GM19455 (cell line): ENCODE measurements at regions not wholly inside any gene's neighbourhood (a gene's known extent, or its start where the extent isn't known, plus 50 kb on each side); places are given as distances from the start of the nearest gene placed in this dataset.

Experiments
- ATAC-seq: cut with Tn5 transposase; IDR thresholded peaks from one replicate; pipeline ENCODE4 v1.9.1; 2021; ENCODE audit not compliant: unreplicated experiment

DNA sequence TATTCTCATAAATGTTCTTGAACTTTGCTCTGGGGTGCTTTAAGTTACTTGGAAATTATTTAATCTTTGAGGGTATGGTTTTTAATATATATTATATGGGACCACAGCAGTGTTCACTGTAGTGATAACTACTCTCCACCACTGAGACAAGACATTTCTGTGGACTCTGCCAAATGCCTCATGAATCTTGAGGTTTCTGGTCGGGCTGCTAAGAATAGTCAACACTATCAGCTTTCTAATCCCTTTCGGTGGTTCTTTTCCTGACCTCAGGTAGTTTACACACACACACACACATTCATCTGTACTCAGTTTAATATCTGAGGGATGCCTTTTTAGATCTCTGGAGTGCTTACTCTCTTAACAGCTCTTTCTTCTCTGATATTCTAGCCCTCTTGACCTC, 500.7 kb downstream of the MAFB start:
- ATAC-seq = no peak

DNA sequence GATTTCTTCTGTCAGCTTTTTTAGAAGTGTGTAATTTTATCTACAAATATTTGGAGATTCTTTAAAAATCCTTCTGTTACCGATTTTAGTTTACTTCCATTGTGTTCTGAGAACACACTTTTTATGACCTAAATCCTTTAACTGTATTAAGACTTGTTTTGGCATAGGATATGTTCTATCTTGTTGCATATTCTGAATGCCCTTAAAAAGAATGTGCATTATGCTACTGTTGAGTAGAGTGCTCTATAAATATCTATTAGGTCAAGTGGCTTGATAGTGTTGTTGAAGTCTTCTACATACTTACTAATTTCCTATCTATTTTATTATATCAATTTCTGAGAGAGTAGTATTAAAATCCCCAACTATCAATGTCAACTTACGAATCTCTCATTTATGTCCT, 502.2 kb downstream of the MAFB start:
- ATAC-seq = no peak

DNA sequence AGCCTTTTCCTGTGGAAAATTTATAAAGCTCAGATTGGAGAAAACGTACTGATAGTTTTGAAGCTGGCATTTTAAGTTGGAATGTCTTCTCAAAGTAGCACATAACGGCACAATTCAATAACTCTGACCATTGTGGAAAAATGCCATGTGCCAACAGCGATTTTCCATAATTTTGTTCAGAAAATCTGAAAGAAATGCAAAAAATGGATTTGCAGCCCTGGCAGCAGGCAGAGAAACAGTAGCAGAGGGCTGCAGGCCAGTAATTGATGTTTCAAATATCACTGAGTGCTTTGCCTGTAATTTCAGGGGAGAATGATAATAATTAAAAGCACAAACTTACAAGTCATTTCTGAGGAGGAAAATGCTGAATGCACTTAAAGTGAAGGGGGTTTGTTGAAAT, 507.4 kb downstream of the MAFB start:
- ATAC-seq = no peak

DNA sequence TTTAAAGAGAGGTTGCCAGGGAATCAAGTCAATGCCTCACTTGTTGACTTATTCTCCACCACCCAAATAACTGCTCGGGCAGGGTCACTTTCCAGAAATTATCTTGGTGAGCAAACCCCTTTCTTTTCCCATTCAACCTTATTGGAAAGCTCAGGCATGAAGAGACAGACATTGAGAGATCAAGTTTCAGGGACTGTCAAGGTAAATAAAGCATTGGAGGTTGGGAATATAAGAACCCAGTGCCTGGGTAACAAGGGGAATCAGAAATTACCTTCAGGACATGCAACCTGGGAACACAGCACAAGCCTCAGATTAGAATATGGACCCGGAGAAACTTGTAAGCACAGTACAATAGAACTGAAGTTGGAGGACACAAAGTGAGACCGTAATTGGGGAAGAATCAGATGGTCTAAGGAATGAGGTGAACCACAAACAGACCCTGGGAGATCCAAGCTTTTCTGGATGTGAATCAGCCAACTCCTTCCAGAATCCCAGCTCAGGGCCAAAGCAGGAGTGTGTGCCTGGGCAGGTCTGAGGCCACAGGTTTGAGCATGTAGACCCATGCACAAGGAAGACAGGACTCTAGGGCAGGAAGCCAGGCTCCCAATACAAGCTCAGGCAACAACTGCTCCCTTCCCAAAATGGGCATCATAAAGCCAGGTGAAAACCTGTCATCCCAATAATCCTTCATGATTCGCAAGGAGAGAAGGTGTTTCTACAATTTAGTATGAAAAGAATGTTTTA, 512.8 kb downstream of the MAFB start:
- no peak for ATAC-seq

DNA sequence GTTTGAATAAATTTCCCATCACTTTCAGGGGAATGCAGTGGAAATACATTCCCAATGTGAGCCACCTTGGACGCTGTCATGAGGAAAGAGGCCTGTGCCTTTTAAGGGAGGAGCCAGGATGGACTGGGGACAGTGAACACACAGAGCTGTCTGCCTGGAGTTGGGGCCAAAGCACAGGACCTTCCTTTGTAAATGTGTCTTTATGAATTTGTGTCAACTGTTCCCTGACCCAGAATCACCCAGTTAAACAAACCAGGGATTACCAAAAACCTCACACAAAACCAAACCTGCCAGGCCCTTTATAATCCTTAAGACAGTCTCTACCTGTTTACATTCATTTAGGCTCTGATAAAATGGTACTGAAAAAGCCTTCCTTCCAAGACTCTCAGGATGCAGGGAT, 513.7 kb downstream of the MAFB start:
- no peak for ATAC-seq

DNA sequence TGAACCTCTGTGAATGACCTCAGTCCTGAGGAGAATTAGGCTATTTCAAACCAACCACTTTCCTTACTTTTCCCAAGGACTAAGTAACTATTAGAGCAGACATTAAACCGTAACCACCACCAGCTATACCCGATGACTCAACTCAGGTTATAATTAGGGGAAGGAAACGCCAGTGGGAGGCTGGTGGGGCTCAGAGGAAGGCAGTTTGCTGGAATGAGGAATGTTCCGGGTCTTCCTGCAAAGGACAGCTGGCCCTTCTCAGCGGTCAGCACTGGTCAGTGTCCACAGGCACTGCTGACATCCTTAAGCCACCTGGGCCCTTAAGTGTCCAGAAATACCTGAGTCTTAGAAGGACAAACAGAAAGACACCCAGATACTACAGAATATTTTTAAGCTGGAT, 515.2 kb downstream of the MAFB start:
- no peak for ATAC-seq

DNA sequence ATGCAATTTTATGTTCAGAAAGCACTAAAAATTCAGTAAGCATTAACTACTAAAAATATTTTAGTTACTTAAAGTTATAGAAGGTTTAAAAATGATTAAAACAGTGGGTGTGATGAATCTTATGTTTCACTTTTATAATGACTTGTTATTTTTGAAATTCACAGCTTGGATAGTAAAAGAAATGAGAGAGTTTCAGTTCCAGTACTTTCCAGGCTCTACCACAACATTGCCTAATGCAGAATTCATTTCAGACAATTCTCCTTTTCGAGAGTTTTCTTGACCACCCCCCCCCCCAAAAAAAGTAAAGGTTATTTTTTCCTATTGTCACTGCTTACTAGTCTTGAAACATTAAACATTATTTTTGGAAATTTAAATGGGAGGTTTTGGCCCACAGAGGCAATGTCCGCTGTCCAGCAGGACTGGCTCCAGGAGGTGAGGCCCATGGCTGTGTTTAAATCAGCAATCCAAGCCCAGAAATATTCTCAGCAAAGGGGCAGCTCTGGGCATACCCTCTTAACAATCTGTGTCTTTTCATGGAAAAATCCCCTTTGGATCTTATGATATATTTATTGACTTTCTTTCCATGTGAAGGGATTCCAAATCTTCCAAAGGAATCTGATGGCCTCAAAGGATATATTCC, 519.9 kb downstream of the MAFB start:
- ATAC-seq = no peak

DNA sequence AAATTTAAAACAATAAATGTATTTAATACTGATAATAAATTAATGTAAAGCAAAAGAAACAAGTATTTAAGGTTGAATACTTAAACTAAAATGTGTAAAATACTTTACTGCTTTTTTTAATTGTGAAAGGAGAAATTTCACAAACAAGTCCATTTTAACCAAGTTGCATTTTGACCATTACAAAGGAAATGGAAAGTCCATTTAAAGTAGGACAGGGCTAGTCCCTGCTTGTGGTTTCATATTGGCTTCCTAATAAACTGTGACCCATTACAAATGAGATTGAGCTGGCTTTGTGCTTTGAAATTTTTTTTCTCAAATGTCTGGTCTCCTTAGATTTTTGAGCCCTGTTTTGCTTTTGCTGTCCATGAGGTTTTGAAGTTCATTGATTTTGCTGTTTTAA, 527.6 kb downstream of the MAFB start:
- no peak for ATAC-seq

DNA sequence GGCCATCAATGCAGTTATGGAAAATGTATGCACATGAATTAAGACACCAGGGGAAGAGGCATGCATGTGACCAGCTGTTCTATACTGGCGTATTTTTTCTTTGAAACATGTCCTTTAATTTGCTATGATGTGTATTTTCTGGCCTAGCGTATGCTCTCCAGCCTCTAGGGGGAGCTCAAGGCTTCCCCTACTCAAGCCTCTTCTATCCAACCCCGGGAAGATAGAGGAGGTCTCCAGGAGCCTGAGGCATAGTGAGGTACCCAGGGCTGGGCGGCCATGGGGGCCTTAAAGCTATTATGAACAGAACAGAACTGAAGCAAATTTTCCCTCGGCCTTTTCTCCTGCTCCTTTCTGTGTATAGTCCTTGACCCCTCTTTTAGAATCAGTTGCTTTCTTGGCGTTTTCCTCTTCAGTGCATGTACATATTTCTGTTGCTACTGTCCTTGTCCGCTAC, 528.9 kb downstream of the MAFB start:
- ATAC-seq = no peak

DNA sequence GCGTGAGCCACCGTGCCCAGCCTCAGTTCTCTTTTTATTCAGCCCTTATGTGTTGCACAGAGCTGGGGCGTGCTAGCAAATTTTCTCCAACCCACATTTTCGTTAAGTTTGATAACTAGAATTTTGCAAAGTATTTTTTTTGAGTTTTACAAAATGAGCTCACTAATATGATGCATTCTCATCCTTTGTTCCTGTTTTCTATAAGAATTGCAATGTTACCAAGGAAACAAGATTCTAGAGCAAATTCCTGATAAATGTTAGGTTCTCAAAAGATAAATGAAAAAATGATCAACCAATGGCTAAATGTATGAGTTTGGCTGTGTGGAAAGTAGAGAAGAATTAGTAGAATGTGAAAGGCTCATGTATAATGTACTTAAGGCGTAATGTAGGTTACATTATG, 529.8 kb downstream of the MAFB start:
- no peak for ATAC-seq

DNA sequence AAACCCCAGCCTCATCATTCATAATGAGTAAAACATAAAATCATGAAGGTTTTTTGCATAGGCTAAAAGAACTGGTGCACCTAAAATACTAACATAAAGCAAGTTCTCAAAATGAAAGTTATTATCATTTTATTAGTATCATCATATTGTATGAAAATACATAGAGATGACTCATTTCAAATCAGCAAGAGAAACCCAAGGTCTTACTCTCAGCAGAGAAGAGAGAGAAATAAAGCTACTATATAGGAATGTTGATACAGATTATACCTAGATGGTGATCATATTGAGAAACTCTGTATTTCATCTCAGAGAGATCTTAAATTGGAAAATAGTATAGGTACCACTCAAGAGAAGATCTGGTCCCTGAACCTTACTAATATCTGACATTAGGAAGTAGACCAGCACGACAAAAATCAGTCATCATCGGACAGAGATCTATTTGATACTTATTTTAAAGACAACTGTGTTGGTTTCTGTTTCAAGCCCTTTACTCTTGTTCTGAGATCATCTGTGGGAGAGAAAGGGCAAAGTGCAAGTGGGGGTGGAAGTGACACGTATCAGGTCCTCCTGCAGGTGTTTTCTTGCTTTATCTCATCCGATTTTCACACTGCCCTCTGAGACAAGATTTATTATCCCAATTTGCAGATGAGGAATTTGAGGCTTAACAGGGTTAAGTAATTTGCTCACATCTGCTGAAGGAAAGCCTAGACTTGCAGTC, 532.3 kb downstream of the MAFB start:
- peak; percentile 86 for ATAC-seq

DNA sequence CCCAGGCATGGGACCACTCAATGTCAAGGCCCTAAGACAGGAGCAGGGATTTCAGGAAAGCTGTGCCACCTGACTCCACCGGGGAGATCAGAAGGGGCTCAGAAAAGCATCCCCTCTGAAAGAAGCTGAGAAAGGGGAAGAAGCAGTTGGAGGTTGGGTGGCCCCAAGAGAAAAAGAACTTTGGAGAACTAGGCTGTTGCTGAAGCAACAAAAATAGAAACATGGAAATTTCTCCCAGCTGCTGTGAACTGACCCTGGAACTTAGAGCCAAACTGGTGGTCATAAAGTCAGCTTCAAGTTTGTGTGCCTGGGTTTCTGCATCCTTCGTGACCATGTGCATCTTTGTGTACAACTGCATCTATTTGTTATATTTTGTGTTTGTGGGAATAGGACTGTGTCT, 534.5 kb downstream of the MAFB start:
- no peak for ATAC-seq

DNA sequence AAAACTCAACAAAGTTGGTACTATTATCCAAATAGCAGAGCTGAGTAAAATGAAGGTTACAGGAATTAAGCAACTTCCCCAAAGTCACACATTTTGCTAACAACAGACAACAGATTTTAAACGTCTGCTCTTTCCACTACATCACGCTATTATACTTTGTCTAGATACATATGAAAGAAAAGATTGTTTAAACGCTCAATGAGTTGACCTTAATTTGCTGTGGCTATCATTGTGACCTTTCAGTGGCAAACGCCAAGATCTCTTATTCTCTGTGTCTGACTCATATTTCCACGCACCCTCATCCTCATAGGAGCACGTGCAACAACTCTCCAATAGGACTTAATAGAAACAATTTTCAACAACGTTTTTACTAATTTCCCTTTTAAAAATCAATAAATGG, 540.1 kb downstream of the MAFB start:
- ATAC-seq = no peak

DNA sequence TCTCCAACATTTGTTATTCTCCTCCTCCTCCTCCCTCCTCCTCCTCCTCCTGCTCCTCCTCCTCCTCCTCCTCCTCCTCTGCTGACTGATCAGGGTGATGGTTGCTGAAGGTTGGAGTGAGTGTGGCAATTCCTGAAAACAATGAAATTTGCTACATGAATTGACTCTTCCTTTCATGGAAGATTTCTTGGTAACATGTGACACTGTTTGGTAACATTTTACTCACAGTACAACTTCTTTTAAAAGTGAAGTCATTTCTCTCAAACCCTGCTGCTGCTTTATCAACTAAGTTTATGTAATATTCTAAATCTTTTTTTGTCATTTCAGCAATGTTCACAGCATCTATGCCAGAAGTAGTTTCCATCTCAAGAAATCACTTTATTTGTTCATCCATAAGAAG, 543.0 kb downstream of the MAFB start:
- ATAC-seq = no peak

DNA sequence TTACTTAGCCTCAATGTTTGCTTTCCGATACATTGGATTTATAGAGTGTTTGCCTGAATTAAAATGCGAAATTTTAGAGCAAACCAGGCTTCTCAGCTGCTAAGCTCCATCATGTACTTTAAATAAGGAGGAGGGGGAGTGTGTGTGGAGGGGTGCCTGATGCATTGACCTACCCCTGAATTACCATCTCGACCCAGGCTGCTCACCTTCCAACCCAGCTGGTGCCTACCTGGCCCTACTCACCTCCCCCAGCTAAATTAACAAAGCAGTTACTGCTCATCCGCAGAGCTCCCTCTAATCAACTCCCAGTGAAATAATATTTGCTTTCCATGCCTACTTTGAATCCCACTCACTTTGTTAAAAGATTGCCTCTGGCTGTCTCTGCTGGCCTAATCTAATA, 544.5 kb downstream of the MAFB start:
- ATAC-seq = no peak

DNA sequence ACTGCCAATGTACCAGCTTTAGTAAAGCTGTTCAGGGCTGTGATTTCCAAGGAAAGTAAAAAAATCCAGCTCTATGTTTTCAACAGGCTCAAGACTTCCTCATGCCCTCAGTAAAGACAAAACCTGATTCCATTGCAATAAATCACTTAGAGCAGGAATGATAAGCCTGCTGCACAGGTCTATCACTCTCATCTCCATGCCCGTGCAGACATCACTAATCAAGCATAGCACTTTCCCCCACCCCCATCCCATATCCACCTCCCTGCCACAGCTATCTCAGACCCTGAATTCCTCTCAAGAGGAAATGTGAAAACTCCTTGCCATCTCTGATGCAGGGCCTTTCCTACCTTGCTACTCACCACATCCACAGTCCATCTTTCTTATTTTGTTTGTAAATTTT, 554.9 kb downstream of the MAFB start:
- ATAC-seq = no peak

DNA sequence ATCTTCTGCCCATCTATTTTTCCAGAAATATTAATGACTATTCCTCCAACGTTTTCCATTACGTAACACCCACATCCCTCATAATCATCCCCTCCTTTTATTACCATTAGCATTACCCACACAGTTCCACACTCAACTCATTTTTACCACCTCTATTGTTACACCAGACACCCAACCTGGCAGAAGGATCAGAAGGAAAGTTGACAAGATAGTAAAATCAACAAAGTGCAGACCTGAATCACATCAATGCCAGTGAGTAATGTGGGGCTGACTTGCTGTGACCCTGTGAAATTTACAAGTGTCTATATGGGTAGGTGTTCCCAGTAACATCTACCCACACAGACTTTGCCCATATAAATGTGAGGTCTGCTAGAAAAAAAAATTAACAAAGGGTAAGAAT, 568.2 kb downstream of the MAFB start:
- ATAC-seq = no peak

DNA sequence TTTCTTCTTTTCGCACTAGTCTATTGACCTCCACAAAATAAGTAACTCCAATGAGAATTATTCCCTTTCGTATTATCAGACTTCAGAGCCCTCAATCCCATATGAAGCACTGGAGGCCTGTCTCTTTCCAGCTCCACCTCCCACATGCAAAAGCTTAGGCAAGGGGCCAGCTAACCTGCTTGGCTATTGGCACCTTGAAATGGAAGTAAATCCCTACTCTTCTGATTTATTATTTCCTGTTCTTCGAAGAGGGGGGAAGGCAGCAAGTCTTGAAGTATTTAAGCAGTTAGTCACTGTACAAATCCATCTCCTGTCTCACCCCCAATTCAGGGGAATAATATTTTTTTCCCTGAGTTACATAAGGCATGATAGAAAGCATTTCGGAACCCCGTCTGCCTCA, 577.8 kb downstream of the MAFB start:
- no peak for ATAC-seq

DNA sequence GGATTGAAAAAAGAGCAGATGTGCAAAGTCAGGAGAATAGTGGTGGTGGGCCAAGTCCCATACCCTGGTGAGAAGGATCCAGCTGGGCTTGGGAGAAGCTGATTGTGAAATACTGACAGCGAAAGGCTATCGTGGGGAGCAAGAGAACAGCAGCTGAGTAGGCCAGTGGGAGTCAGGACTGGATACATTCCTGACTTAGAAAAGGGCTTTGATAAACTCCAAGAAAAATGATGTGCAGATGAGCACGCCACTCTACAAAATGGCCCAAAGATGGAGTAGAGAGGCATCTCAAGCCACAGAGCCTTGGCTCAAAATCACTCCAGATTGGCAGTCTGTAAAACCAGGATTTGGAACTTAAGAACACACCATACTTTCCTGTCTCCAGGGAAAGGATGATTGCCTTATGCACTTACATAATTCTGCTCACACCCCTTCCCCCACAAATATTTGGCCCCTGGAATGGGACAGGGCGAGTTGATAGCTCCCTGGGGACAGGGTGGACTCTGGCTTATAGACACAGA, 578.7 kb downstream of the MAFB start:
- ATAC-seq = no peak

DNA sequence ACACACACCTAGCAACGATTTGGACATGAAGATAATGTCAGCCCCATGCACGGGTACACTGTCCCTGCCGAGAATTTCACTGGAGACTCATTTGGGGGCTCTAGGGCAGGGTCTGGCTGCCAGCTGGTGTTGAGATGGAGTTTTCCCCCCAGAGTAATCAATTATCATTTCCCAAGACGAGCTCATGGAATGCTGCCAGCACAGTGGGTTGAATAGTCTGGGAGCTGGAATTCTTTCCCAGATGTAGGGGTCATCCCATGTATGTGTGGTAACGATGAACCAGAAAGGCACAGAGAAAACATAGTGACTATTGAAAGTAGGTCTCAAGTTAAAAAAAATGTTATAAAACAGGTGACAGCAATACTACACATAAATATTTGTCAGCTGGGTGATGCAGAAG, 579.9 kb downstream of the MAFB start:
- ATAC-seq = no peak

DNA sequence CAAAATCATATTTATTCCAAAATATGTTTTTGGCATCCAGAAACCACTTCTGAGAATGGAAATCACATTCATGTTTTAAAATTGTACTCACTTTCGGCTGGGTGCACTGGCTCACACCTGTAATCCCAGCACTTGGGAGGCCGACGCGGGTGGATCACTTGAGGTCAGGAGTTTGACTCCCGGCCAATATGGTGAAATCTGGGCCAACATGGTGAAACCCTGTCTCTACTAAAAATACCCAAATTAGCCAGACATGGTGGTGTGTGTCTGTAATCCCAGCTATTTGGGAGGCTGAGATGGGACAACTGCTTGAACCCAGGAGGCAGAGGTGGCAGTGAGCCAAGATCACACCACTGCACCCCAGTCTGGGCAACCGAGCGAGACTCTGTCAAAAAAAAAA, 580.7 kb downstream of the MAFB start:
- no peak for ATAC-seq

DNA sequence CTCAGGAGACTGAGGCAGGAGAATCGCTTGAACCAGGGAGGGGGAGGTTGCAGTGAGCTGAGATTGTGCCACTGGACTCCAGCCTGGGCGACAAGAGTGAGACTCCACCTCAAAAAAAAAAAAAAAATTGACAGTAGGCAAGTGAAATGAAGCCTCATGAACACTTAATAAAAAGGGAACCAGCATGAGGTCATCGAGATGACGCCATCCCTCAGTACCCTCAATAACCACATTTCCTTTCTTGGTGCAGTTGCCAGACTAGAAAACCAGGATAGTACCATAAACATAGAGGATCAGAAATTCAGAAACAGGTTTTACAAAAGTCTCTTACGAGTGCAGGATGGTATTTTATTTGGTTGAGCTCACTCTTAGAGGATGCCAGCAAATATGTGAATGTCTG, 584.1 kb downstream of the MAFB start:
- ATAC-seq = no peak
